Psoas muscle (tissue), 7 donors: ENCODE measurements at regions not wholly inside any gene's neighbourhood (a gene's known extent, or its start where the extent isn't known, plus 50 kb on each side); places are given as distances from the start of the nearest gene placed in this dataset.

Source experiments
- ATAC-seq, 4 donors: fragments of 200-7000 bp; cut with Tn5 transposase; one replicate each; pipeline ENCODE4 v1.9.1; 2020; ENCODE audit warnings: moderate library complexity in 3 of 4, mild to moderate bottlenecking in 2 of 4
- DNase-seq, 2 donors: peaks; one replicate each; pipeline ENCODE4 v3.0.0-alpha.2; 2020
- H3K27ac ChIP-seq: fragments of 200-600 bp; one replicate; pipeline ENCODE4 v1.8.0; 2022
- H3K27me3 ChIP-seq, 3 donors: fragments of 200-600 bp in 1 of 3; one replicate each; pipeline versions ENCODE4 v1.6.1 to v1.8.0; 2013 to 2022; ENCODE audit warnings: low read length in 2 of 3, mild to moderate bottlenecking in 2 of 3, moderate library complexity in 1 of 3; ENCODE audit not compliant: insufficient read depth in 3 of 3
- H3K36me3 ChIP-seq, 2 donors: fragments of 200-600 bp in 1 of 2; one replicate each; pipeline versions ENCODE4 v1.6.1 to v1.8.0; 2013 to 2022; ENCODE audit warnings: low read depth in 1 of 2, mild to moderate bottlenecking in 1 of 2, moderate library complexity in 1 of 2; ENCODE audit not compliant: insufficient read depth in 1 of 2
- H3K4me1 ChIP-seq: fragments of 200-600 bp; one replicate; pipeline ENCODE4 v1.8.0; 2022
- H3K4me3 ChIP-seq: fragments of 200-600 bp; one replicate; pipeline ENCODE4 v1.8.0; 2022; ENCODE audit warnings: mild to moderate bottlenecking
- H3K9me3 ChIP-seq: fragments of 200-600 bp; one replicate; pipeline ENCODE4 v1.8.0; 2022
- WGBS, 3 donors: extraction: QIAGEN DNeasy Blood & Tissue Kit; methylation state at CpG; one replicate each; pipeline versions ENCODE4 v1.1.6 to v1.1.7; 2013; 5-methylcytosine and 5-hydroxymethylcytosine counted together
- intact Hi-C, 2 donors: fragments of 100-400 bp; cut with DNase I; formaldehyde crosslinking; loops; one replicate each; pipeline versions ENCODE4 v1.11.0 to v1.14.2; 2022
- TF ChIP-seq, protein P1 (sequence below): fragments of 200-600 bp; IDR thresholded peaks from one replicate; pipeline ENCODE4 v1.8.0; 2022; ENCODE audit warnings: antibody characterized with exemption
- donor health status: healthy with polysubstance abuse.
- donor health status: DM: no; HTN: no; CAD: no; lungs with moderate emphysema.
- donor health status: Bipolar disorder and iron deficiency.
- donor health status: healthy.
- donor health status: DM: yes; HTN: yes; CAD: no.
- donor health status: DM: no; HTN: no; CAD: no.
- donor health status: DM: yes; HTN: yes; CAD: no.

DNA sequence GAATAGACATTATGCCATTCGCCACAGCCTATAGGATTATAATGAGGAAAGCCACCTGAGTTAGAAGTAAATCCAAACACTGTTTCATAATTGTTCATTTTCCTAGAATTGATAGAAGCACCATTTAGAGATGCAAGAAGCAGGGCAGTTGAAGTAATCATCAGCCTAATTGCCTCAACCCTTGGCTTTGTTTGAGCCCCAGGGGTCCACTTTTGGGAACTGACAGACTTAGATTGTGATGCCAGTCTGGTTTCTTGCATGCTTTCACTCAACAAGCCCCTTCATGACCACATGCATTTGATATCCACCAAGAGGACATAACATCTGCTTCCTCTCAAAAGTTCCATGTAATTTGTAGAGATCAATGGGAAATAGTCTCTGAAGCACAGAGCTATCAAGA is 97.2 kb upstream of the COL8A1 start:
- Histone ChIP-seq H3K36me3 (no peaks in the 10 kb centered on the region), H3K4me3 (no peak overlapping the region), H3K27me3 (peaks cover 0 to 5% (median 0%) of the 10 kb centered on the region in 3 donors), H3K4me1 (no peaks in the 10 kb centered on the region), H3K9me3 (no peaks in the 10 kb centered on the region), H3K27ac (no peak overlapping the region)
- no peak for ATAC-seq
- TF ChIP-seq, protein P1, sequence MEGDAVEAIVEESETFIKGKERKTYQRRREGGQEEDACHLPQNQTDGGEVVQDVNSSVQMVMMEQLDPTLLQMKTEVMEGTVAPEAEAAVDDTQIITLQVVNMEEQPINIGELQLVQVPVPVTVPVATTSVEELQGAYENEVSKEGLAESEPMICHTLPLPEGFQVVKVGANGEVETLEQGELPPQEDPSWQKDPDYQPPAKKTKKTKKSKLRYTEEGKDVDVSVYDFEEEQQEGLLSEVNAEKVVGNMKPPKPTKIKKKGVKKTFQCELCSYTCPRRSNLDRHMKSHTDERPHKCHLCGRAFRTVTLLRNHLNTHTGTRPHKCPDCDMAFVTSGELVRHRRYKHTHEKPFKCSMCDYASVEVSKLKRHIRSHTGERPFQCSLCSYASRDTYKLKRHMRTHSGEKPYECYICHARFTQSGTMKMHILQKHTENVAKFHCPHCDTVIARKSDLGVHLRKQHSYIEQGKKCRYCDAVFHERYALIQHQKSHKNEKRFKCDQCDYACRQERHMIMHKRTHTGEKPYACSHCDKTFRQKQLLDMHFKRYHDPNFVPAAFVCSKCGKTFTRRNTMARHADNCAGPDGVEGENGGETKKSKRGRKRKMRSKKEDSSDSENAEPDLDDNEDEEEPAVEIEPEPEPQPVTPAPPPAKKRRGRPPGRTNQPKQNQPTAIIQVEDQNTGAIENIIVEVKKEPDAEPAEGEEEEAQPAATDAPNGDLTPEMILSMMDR: no peak
- intact Hi-C loops: no loop called here
- DNase-seq: no peak
- 79 to 90% (median 82%) methylated on average over 1 of the region's 1 CpG for WGBS, 3 donors

DNA sequence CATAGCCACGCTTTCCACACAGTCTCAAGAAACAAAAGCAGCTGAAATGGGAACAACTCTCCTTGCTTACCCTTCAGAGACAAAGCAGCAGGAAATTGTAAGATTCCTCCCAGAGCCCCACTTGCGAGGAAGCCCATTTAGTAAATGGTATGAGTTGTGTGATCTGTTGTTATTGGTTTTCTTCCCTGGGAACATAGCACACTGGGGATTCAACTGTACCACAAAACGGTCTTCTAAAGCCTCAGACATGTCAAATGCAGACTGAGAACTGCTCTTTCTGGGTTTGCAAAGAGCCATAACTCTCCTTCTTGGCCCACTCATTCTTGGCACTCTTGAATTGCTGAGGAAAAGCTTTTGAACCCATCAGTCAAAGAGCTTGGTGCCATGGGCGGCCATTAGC is 101.0 kb upstream of the COL8A1 start:
- no peak for ATAC-seq
- TF ChIP-seq, protein P1: no peak
- WGBS, 3 donors: 70 to 72% (median 70%) methylated on average over 4 of the region's 4 CpGs
- peaks cover 0 to 2% (median 0%) of the 10 kb centered on the region in 3 donors for H3K27me3 ChIP-seq
- no peaks in the 10 kb centered on the region for H3K4me1 ChIP-seq
- H3K4me3 ChIP-seq: no peak overlapping the region
- H3K36me3 ChIP-seq: no peaks in the 10 kb centered on the region
- H3K9me3 ChIP-seq: no peaks in the 10 kb centered on the region
- H3K27ac ChIP-seq: no peak overlapping the region
- DNase-seq: no peak
- intact Hi-C loops: no loop called here

DNA sequence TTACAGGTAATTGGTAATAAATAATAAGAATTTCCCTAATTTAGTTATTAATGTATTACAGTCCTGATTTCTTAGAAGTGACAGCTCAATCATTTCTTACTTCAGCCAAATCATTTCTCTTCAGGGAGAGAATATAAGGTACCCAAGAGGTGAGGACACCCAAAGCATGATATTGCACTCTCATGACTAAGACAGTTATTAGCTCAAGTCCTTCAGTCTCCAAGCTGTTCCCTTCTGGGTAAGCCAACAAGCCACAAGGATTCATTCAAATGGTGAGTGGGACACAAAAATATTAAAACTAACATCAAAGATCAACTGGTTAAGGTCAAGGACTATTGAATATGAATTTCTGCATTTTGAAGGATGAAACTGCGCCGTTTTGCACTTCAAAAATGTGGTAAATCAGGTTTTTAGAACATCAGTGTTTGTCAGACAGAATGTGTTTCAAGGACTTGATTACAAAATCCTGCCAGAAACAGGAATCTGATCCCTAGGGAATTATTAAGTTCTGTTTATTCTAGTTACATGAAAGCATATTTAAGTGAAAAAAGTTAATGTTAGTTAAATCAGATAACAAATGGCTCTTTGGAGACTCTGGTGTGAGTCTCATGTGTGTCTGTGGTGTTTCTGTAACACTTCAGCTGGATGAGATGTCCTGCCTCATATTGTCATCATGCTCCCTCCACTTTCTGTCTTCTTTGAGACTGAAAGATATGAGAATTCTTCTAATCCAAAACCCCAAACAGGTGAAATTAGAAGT is 101.7 kb upstream of the COL8A1 start:
- Histone ChIP-seq H3K9me3 (no peaks in the 10 kb centered on the region), H3K4me1 (no peaks in the 10 kb centered on the region), H3K27me3 (peaks cover 0 to 2% (median 0%) of the 10 kb centered on the region in 3 donors), H3K27ac (no peak overlapping the region), H3K36me3 (no peaks in the 10 kb centered on the region), H3K4me3 (no peak overlapping the region)
- 72 to 74% (median 72%) methylated on average over 2 of the region's 2 CpGs for WGBS, 3 donors
- TF ChIP-seq, protein P1: no peak
- ATAC-seq: no peak
- intact Hi-C loops: no loop called here
- no peak for DNase-seq

DNA sequence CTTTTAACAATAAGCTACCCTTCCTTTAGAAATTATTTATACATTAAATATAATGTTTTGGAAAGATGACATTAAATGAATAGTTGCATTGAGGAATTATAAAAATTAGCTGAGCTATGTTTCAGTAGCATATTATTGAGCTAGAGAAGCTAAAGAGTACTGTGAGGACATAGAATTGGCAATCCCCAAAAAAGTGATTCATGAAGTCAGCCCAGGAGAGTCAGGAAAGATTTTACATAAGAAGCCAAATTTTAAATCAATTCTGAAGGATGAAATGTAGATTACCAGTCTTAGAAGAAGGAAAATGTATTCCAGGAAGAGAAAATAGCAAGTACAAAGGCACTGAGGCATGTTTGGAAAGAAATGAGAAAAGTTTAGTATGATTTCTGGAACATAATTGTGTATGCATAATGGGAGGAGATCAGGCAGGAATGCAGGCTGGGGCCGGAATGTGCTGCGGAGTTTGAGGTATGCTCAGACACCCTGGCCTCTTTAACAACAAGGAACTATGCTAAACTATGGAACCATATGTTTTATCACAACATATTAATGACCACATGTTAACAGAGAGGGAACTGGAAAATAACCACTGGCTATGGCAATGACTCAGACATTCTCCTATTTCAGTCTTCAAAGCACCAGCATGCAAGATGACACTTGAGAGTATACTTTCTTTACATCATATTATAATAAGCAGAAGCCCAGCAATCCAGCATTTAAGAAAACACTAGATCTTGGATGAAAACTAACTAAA is 103.3 kb upstream of the COL8A1 start:
- Histone ChIP-seq H3K27ac (no peak overlapping the region), H3K36me3 (no peaks in the 10 kb centered on the region), H3K27me3 (peaks cover 0 to 2% (median 0%) of the 10 kb centered on the region in 3 donors), H3K9me3 (no peaks in the 10 kb centered on the region), H3K4me1 (no peaks in the 10 kb centered on the region), H3K4me3 (no peak overlapping the region)
- DNase-seq: no peak
- ATAC-seq: no peak
- intact Hi-C loops: no loop called here
- TF ChIP-seq, protein P1: no peak
- 36 to 49% (median 45%) methylated on average over 2 of the region's 2 CpGs for WGBS, 3 donors
